Left lung (tissue), 4 donors: ENCODE measurements at regions not wholly inside any gene's neighbourhood (a gene's known extent, or its start where the extent isn't known, plus 50 kb on each side); places are given as distances from the start of the nearest gene placed in this dataset.

ENCODE experiments used
- ATAC-seq: fragments of 200-7000 bp; cut with Tn5 transposase; one replicate; pipeline ENCODE4 v1.9.1; 2020; ENCODE audit warnings: moderate library complexity
- DNase-seq, 4 donors: peaks; one replicate each; pipeline ENCODE4 v3.0.0-alpha.2; 2013 to 2020
- H3K27ac ChIP-seq, 2 donors: fragments of 200-600 bp; sonication (generic) in 1 of 2; one replicate each; pipeline versions ENCODE4 v1.5.0 to v1.8.0; 2020 to 2021
- H3K27me3 ChIP-seq, 2 donors: fragments of 200-600 bp; sonication (generic) in 1 of 2; one replicate each; pipeline versions ENCODE4 v1.5.0 to v1.8.0; 2020 to 2021
- H3K36me3 ChIP-seq, 2 donors: fragments of 200-600 bp; sonication (generic) in 1 of 2; one replicate each; pipeline versions ENCODE4 v1.5.0 to v1.8.0; 2020 to 2021
- H3K4me1 ChIP-seq, 2 donors: fragments of 200-600 bp; one replicate each; pipeline ENCODE4 v1.8.0; 2021
- H3K4me3 ChIP-seq, 2 donors: fragments of 200-600 bp; sonication (generic) in 1 of 2; one replicate each; pipeline versions ENCODE4 v1.5.0 to v1.8.0; 2020 to 2021; ENCODE audit warnings: mild to moderate bottlenecking in 1 of 2
- H3K9me3 ChIP-seq, 2 donors: fragments of 200-600 bp; sonication (generic) in 1 of 2; one replicate each; pipeline versions ENCODE4 v1.5.0 to v1.8.0; 2020 to 2021
- intact Hi-C, 2 donors: fragments of 100-400 bp; cut with DNase I; formaldehyde crosslinking; loops; one replicate each; pipeline versions ENCODE4 v1.11.2 to v1.14.2; 2022
- TF ChIP-seq, protein P1 (sequence below), 2 donors: fragments of 200-600 bp; sonication (generic) in 1 of 2; IDR thresholded peaks; one replicate each; pipeline versions ENCODE4 v1.5.0 to v1.8.0; 2021; ENCODE audit warnings: antibody characterized with exemption in 2 of 2
- donor health status: DM: no; HTN: yes; CAD: no.
- donor health status: DM: no; HTN: no; CAD: no.

DNA sequence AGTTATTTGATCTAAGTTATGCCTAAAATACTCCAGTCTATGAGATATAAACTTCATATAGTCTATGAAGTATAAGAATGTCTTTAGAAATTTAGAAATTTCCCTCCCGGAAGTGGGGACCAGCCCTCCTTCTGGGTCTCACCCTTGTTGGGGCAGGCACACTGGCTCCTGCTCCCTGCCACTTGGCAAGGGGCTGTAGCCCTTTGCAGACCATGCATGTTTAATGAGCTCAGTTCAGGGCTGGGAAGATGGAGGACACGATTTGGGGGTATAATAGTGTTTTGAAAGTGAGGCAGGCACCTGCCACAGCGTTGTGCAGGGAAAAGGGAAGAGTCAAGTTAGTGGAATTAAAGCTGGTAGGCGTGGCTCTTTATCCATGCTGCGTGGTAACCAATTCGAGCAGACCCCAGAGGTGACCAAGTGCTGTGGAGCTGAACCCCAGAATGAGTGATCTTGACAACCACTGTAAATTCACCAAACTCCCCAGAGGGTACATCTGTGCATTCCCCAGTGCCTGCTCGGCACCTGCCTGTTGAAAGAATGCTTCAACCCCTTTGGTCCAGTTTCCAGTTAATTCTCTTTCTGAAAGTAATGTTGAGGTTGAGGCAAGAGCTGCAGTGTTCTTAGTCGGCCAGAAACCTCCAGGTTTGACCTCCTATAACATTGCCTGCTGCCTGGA is 79.6 kb downstream of the DOP1B start:
- intact Hi-C loops, result no loop called here
- Histone ChIP-seq H3K4me1 (peaks cover 0 to 6% of the 10 kb centered on the region in 2 donors), H3K9me3 (no peaks in the 10 kb centered on the region), H3K36me3 (peaks cover 0 to 74% of the 10 kb centered on the region in 2 donors), H3K27me3 (no peaks in the 10 kb centered on the region), H3K27ac (no peak overlapping the region), H3K4me3 (no peak overlapping the region)
- TF ChIP-seq, protein P1, sequence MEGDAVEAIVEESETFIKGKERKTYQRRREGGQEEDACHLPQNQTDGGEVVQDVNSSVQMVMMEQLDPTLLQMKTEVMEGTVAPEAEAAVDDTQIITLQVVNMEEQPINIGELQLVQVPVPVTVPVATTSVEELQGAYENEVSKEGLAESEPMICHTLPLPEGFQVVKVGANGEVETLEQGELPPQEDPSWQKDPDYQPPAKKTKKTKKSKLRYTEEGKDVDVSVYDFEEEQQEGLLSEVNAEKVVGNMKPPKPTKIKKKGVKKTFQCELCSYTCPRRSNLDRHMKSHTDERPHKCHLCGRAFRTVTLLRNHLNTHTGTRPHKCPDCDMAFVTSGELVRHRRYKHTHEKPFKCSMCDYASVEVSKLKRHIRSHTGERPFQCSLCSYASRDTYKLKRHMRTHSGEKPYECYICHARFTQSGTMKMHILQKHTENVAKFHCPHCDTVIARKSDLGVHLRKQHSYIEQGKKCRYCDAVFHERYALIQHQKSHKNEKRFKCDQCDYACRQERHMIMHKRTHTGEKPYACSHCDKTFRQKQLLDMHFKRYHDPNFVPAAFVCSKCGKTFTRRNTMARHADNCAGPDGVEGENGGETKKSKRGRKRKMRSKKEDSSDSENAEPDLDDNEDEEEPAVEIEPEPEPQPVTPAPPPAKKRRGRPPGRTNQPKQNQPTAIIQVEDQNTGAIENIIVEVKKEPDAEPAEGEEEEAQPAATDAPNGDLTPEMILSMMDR (IDR thresholded peaks at IDR 0.05), result no peak
- no peak for ATAC-seq
- DNase-seq, result no peak

DNA sequence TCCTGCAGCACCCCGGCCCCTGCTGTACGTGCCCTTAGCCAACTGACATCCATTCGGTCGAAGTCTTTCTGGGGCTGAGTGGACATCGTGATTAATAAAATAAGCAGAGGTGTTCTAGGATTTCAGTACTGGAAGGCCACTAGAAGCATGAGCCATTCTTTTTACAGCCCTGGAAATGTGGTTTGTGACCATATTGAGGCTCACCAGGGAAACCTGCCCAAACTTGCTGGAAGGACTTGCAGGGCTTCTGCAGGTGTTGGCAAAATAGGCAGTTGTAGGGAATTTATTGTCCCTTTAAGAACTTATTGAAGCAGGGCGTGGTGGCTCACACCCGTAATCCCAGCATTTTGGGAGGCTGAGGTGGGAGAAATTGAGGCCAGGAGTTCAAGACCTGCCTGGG is 80.8 kb downstream of the DOP1B start:
- H3K4me1 ChIP-seq, result peaks cover 0 to 6% of the 10 kb centered on the region in 2 donors
- peaks cover 0 to 62% of the 10 kb centered on the region in 2 donors for H3K36me3 ChIP-seq
- H3K4me3 ChIP-seq, result no peak overlapping the region
- DNase-seq (no peak), ATAC-seq (no peak)
- H3K9me3 ChIP-seq, result no peaks in the 10 kb centered on the region
- H3K27ac ChIP-seq, result no peak overlapping the region
- intact Hi-C loops, result no loop called here
- TF ChIP-seq, protein P1 (IDR thresholded peaks at IDR 0.05), result no peak
- no peaks in the 10 kb centered on the region for H3K27me3 ChIP-seq

DNA sequence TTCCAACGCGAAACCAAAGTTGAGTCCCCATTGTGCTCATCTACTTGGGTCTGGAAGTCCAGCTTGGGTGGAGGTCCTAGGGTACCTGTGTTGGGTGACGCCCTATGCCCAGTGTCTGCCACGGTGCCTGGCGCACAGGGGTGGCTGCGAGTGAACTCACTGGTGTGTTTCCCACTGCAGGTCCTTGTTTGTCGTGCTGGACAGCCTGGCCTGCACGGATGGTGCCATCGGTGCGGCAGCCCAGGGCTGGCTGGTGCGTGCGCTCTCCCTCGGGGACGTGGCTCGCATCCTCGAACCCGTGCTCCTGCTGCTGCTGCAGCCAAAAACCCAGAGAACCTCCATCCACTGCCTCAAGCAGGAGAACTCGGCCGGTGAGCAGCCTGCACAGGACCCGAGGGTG is 80.4 kb upstream of the MORC3 start:
- intact Hi-C loops, result no loop called here
- H3K36me3 ChIP-seq, result peaks cover 0 to 56% of the 10 kb centered on the region in 2 donors
- H3K27ac ChIP-seq, result no peak overlapping the region
- no peaks in the 10 kb centered on the region for H3K4me1 ChIP-seq
- H3K27me3 ChIP-seq, result no peaks in the 10 kb centered on the region
- H3K9me3 ChIP-seq, result no peaks in the 10 kb centered on the region
- H3K4me3 ChIP-seq, result no peak overlapping the region
- TF ChIP-seq, protein P1 (IDR thresholded peaks at IDR 0.05), result no peak
- DNase-seq, result no peak
- no peak for ATAC-seq

DNA sequence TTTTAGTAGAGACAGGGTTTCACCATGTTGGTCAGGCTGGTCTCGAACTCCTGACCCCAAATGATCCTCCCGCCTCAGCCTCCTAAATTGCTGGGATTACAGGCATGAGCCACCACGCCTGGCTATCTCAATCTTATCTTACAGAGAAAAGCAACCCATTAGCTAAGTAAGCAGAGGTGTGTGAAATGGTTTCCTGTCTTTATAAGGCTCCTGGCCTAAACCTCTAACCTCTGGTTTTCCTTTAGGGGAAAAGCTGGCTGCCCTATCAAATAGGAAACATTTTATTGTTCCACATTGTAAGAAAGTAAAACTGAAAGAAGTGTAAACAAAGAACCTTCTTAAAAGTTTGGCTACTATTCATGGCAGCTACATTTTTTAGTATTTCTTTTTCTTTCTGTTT is 78.3 kb upstream of the MORC3 start:
- DNase-seq (no peak), ATAC-seq (no peak)
- Histone ChIP-seq H3K4me3 (no peak overlapping the region), H3K27ac (no peak overlapping the region), H3K36me3 (peaks cover 0 to 72% of the 10 kb centered on the region in 2 donors), H3K4me1 (no peaks in the 10 kb centered on the region), H3K27me3 (no peaks in the 10 kb centered on the region), H3K9me3 (no peaks in the 10 kb centered on the region)
- intact Hi-C loops, result no loop called here
- TF ChIP-seq, protein P1 (IDR thresholded peaks at IDR 0.05), result no peak

DNA sequence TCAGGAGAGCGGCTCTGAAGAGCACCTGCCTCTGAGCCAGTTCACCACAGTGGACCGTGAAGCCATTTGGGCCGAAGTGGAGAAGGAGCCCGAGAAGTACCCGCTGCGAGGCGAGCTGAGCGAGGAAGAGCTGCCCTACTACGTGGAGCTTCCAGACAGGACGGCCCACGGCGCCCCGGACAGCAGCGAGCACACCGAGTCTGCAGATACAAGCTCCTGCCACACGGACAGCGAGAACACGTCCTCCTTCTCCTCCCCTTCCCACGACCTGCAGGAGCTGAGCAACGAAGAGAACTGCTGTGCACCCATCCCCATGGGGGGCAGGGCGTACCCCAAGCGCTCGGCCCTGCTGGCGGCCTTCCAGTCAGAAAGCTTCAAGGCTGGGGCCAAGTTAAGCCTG is 74.9 kb upstream of the MORC3 start:
- ATAC-seq (no peak), DNase-seq (no peak)

More for the DNA sequence above, 74.9 kb upstream of the MORC3 start:
- no peak overlapping the region for H3K27ac ChIP-seq
- no peaks in the 10 kb centered on the region for H3K9me3 ChIP-seq
- H3K4me3 ChIP-seq, result no peak overlapping the region
- no peaks in the 10 kb centered on the region for H3K4me1 ChIP-seq
- peaks cover 0 to 73% of the 10 kb centered on the region in 2 donors for H3K36me3 ChIP-seq
- intact Hi-C loops, result no loop called here
- no peaks in the 10 kb centered on the region for H3K27me3 ChIP-seq
- TF ChIP-seq, protein P1 (IDR thresholded peaks at IDR 0.05), result no peak
